ENCODE measurements at regions not wholly inside any gene's neighbourhood (a gene's known extent, or its start where the extent isn't known, plus 50 kb on each side); places are given as distances from the start of the nearest gene placed in this dataset.
A peak's percentile ranks its signal among the peaks of the same experiment; 100 is the strongest.
"Not testable (repeated sequence)": the region's sequence is repeated elsewhere in the genome, so short reads cannot be mapped to it uniquely, and the experiment has no call there.

GRCh38 chr6:85347812-85348211 lies 102.1 kb upstream of the NT5E start:
- peak; percentile 50 for DNase-seq (ENCODE audit: low read depth)
- no peak overlapping the region for H3K4me3 ChIP-seq (ENCODE audit: low read length)
- TF ChIP-seq CTCF (conservative IDR thresholded peaks at IDR 0.05; ENCODE audit: low read length): no peak

GRCh38 chr6:85346196-85346595 lies 103.7 kb upstream of the NT5E start:
- DNase-seq (ENCODE audit: low read depth): no peak
- no peak overlapping the region for H3K4me3 ChIP-seq (ENCODE audit: low read length)
- no peak for TF ChIP-seq CTCF (conservative IDR thresholded peaks at IDR 0.05; ENCODE audit: low read length)

- H3K4me3 ChIP-seq (ENCODE audit: low read length): no peak overlapping the region
- no peak for TF ChIP-seq CTCF (conservative IDR thresholded peaks at IDR 0.05; ENCODE audit: low read length)
- DNase-seq (ENCODE audit: low read depth): no peak
Observed at GRCh38 chr6:85344996-85345395, 104.9 kb upstream of the NT5E start.

GRCh38 chr6:85343428-85343827 lies 106.5 kb upstream of the NT5E start:
- no peak overlapping the region for H3K4me3 ChIP-seq (ENCODE audit: low read length)
- no peak for DNase-seq (ENCODE audit: low read depth)
- no peak for TF ChIP-seq CTCF (conservative IDR thresholded peaks at IDR 0.05; ENCODE audit: low read length)

- no peak for DNase-seq (ENCODE audit: low read depth)
- H3K4me3 ChIP-seq (ENCODE audit: low read length): no peak overlapping the region
- TF ChIP-seq CTCF (conservative IDR thresholded peaks at IDR 0.05; ENCODE audit: low read length): no peak
Observed at GRCh38 chr6:85329196-85329595, 120.7 kb upstream of the NT5E start.

- not testable (repeated sequence) for H3K4me3 ChIP-seq (ENCODE audit: low read length); DNase-seq (ENCODE audit: low read depth)
Observed at GRCh38 chr6:85325811-85326210, 124.1 kb upstream of the NT5E start.

GRCh38 chr6:85323435-85324040 lies 126.3 kb upstream of the NT5E start:
- peak; percentile 97 for TF ChIP-seq CTCF (conservative IDR thresholded peaks at IDR 0.05; ENCODE audit: low read length)
- no peak overlapping the region for H3K4me3 ChIP-seq (ENCODE audit: low read length)
- DNase-seq (ENCODE audit: low read depth): peak; percentile 77
